ENCODE measurements at regions not wholly inside any gene's neighbourhood (a gene's known extent, or its start where the extent isn't known, plus 50 kb on each side); places are given as distances from the start of the nearest gene placed in this dataset.

DNA sequence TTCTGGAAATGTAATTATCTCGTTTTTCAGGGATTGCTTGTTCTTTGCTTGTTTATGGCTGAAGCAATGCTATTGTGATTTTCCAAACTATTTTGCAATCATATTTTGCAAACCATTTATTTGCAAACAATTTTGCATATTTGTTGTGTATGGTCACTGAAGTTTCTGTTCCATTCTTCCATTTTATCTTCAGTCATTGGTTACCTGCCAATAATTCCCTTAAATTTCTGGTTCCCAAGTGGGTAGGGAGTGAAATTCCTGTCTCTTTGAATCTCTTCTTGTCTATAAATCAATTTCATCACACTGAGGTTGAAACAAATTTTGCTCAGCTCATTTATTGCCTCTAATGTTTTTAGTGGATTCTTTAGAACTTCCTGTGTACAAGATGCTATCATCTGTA is 401.7 kb upstream of the VWC2 start:
- no peak overlapping the region for H3K4me2 ChIP-seq (ENCODE audit: low read depth, low read length)
- no TSS peak for BruUV-seq (replicated peaks)
- CTCF ChIA-PET: no interaction called here
- no peak overlapping the region for H3K18ac ChIP-seq (ENCODE audit: low read depth, low read length)
- no peak overlapping the region for H3K27ac ChIP-seq (ENCODE audit: insufficient read depth, low read length)
- H2AK5ac ChIP-seq (ENCODE audit: low read depth, low read length): no peak overlapping the region
- no peak overlapping the region for H3K9ac ChIP-seq (ENCODE audit: low read depth, low read length)
- H2AFZ ChIP-seq (replicated peaks; ENCODE audit: low read length, poor library complexity): no peak overlapping the region
- no peak overlapping the region for H4K5ac ChIP-seq (ENCODE audit: low read depth, low read length)
- no peaks in the 10 kb centered on the region for H3K36me3 ChIP-seq (ENCODE audit: control insufficient read depth, insufficient read depth, low read length)
- no peak overlapping the region for H2BK15ac ChIP-seq (ENCODE audit: low read depth, low read length)
- H4K20me1 ChIP-seq (ENCODE audit: insufficient read depth, low read length): no peaks in the 10 kb centered on the region
- intact Hi-C loops (cut with micrococcal nuclease) (no loop called here), in situ Hi-C loops (cut with MboI; ENCODE audit: low sequenced_read_pairs) (no loop called here), dilution Hi-C loops (cut with HindIII; ENCODE audit: low sequenced_read_pairs, unreplicated experiment) (no loop called here)
- H3K23ac ChIP-seq (ENCODE audit: low read depth, low read length): no peak overlapping the region
- no peaks in the 10 kb centered on the region for H3K9me3 ChIP-seq (ENCODE audit: control insufficient read depth, insufficient read depth, low read length)
- no peaks in the 10 kb centered on the region for H3K4me1 ChIP-seq (ENCODE audit: control insufficient read depth, insufficient read depth, low read length)
- no CpG with 5 or more reads among the region's 1 CpG for WGBS, 2 experiments (ENCODE audit: extremely low coverage in 2 of 2, insufficient read length in 1 of 2)
- no peak overlapping the region for H3K56ac ChIP-seq (ENCODE audit: extremely low read depth, insufficient read depth, low read length)
- no peaks in the 10 kb centered on the region for H3K79me1 ChIP-seq (ENCODE audit: low read depth in 1 of 2, low read length in 2 of 2)
- no peaks in the 10 kb centered on the region for H3K9me1 ChIP-seq (ENCODE audit: insufficient read depth, low read length)
- no peak overlapping the region for H4K91ac ChIP-seq (ENCODE audit: insufficient read depth, low read depth, low read length)
- no peaks in the 10 kb centered on the region for H3K27me3 ChIP-seq (ENCODE audit: control insufficient read depth, insufficient read depth, low read length)
- no peak for ATAC-seq (ENCODE audit: low read depth)
- TF ChIP-seq CEBPB (IDR thresholded peaks at IDR 0.05; ENCODE audit: low read depth, low read length) (no peak), SMC3 (IDR thresholded peaks at IDR 0.05; ENCODE audit: low read depth, low read length) (no peak)
- POLR2A ChIA-PET (ENCODE audit: unreplicated experiment): no interaction called here
- no peak overlapping the region for H4K8ac ChIP-seq (ENCODE audit: low read depth in 2 of 2, low read length in 2 of 2)
- no peak overlapping the region for H2BK5ac ChIP-seq (ENCODE audit: low read depth, low read length, poor library complexity, severe bottlenecking)
- H3K14ac ChIP-seq (replicated peaks; ENCODE audit: low read depth, low read length): no peak overlapping the region
- H2BK20ac ChIP-seq (ENCODE audit: low read depth, low read length): no peak overlapping the region
- no peak overlapping the region for H3K4me3 ChIP-seq (ENCODE audit: insufficient read depth, low read depth, low read length)
- no peak overlapping the region for H3K4ac ChIP-seq (ENCODE audit: low read depth, low read length)
- H2BK120ac ChIP-seq (ENCODE audit: low read depth, low read length): no peak overlapping the region
- H2AK9ac ChIP-seq (replicated peaks; ENCODE audit: low read depth, low read length, poor library complexity): no peak overlapping the region
- DNase-seq: no peak

Data from IMR-90 (cell line).